HG03139 (cell line): ENCODE measurements at regions not wholly inside any gene's neighbourhood (a gene's known extent, or its start where the extent isn't known, plus 50 kb on each side); places are given as distances from the start of the nearest gene placed in this dataset.

Experiments used
- ATAC-seq: cut with Tn5 transposase; IDR thresholded peaks from one replicate; pipeline ENCODE4 v1.9.1; 2021; ENCODE audit not compliant: unreplicated experiment

GRCh38 chr9:89806371-89807100 lies 201.7 kb downstream of the GADD45G start:
- ATAC-seq, result no peak

GRCh38 chr9:89807101-89807395 lies 202.2 kb downstream of the GADD45G start:
- no peak for ATAC-seq

GRCh38 chr9:89807682-89808075 lies 202.9 kb downstream of the GADD45G start:
- ATAC-seq, result no peak

- ATAC-seq, result no peak
These were observed 203.4 kb downstream of the GADD45G start for GRCh38 chr9:89808076-89808755.

- no peak for ATAC-seq
These were observed 204.0 kb downstream of the GADD45G start for GRCh38 chr9:89808756-89809181.

- no peak for ATAC-seq
These were observed 205.6 kb downstream of the GADD45G start for GRCh38 chr9:89810431-89810830.

- no peak for ATAC-seq
These were observed 206.5 kb downstream of the GADD45G start for GRCh38 chr9:89811356-89811755.

GRCh38 chr9:89811886-89812450 lies 207.2 kb downstream of the GADD45G start:
- no peak for ATAC-seq

GRCh38 chr9:89812556-89813181 lies 207.9 kb downstream of the GADD45G start:
- no peak for ATAC-seq

GRCh38 chr9:89813482-89813881 lies 208.7 kb downstream of the GADD45G start:
- ATAC-seq, result no peak

GRCh38 chr9:89814340-89815040 lies 209.7 kb downstream of the GADD45G start:
- ATAC-seq, result no peak

GRCh38 chr9:89815061-89815902 lies 210.5 kb downstream of the GADD45G start:
- peak; percentile 19 for ATAC-seq

GRCh38 chr9:89815903-89816573 lies 211.2 kb downstream of the GADD45G start:
- ATAC-seq, result peak; percentile 68

- ATAC-seq, result no peak
These were observed 212.5 kb downstream of the GADD45G start for GRCh38 chr9:89817151-89817950.

- no peak for ATAC-seq
These were observed 215.5 kb downstream of the GADD45G start for GRCh38 chr9:89820337-89820736.

GRCh38 chr9:89821081-89821480 lies 216.3 kb downstream of the GADD45G start:
- no peak for ATAC-seq

GRCh38 chr9:89822996-89823395 lies 218.2 kb downstream of the GADD45G start:
- no peak for ATAC-seq

- ATAC-seq, result no peak
These were observed 220.9 kb downstream of the GADD45G start for GRCh38 chr9:89825669-89826068.

GRCh38 chr9:89826186-89826585 lies 221.4 kb downstream of the GADD45G start:
- ATAC-seq, result no peak
